GM23248 (cell line): ENCODE measurements at regions not wholly inside any gene's neighbourhood (a gene's known extent, or its start where the extent isn't known, plus 50 kb on each side); places are given as distances from the start of the nearest gene placed in this dataset.

Experiments
- EZH2 ChIP-seq: fragments of 200-600 bp; sonication (generic); IDR thresholded peaks from 2 replicates; pipeline ENCODE4 v1.6.1; 2018; ENCODE audit warnings: antibody characterized with exemption, mild to moderate bottlenecking; ENCODE audit not compliant: insufficient read depth, poor library complexity, severe bottlenecking
- EZH2phosphoT487 ChIP-seq: fragments of 200-600 bp; sonication (generic); IDR thresholded peaks from 2 replicates; pipeline ENCODE4 v1.6.1; 2018; ENCODE audit warnings: antibody characterized with exemption, moderate library complexity, mild to moderate bottlenecking, low read depth; ENCODE audit not compliant: insufficient read depth

DNA sequence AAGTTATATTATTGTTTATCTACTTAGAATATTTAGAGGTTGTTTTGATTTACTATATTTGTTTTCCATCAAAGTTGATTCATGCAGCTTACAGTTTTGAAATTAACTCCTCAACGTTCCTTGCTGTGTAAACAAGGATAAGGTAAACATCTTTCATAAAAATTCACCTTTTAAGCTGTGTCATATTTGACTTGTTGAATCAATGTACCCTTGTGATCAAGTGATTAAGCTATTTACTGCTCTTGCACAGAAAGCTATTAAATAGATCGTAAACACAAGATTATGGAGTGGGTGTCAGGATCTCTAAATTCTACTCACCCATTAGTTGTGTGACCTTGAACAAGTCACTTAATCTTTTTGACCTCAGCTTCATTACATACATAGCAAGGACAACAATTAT lies 2054.0 kb upstream of the NUDT12 start:
- TF ChIP-seq EZH2 (no peak), EZH2phosphoT487 (no peak)
